ENCODE measurements at regions not wholly inside any gene's neighbourhood (a gene's known extent, or its start where the extent isn't known, plus 50 kb on each side); places are given as distances from the start of the nearest gene placed in this dataset.

DNA sequence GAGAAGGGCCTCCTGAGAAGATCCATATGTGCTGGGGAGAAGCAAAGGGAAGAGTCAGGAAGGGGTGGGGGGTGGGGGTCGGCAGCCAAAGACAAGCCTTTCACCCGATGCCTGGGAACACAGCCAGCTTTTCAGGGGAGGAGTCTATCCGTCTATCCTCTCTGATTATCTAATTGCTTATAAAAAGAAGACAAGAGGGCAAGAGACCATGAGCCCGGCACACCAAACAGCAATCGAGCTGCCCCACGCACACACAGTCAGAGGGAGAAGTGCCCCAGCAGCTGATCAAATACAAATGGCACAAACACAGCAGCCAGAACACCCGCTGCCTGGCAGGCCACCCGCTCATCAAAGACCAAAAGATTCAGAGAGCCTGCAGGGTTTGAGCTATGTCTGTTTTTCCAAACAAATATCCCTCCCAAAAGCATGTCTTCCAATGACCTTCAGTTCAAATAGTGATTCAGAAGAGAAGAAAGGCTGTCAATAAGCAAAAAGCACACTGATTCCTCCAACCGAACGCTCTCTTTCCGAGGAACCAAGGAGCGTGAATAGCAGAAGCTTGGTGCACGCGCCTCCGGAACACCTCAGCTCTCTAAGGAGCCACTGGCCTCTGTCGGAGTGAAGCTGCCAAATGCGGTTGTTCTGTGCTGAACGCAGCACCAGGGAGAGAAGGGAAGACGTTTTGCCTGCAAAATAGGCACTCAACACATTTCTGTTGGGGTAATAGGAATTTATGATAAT is 419.2 kb downstream of the OCA2 start:
- TF ChIP-seq SIN3A (IDR thresholded peaks at IDR 0.05; ENCODE audit: borderline replicate concordance, insufficient read depth, low read length), result no peak
- no peak for TF ChIP-seq POLR2AphosphoS5 (IDR thresholded peaks at IDR 0.05; ENCODE audit: low read depth, low read length)
- TF ChIP-seq, protein P1, sequence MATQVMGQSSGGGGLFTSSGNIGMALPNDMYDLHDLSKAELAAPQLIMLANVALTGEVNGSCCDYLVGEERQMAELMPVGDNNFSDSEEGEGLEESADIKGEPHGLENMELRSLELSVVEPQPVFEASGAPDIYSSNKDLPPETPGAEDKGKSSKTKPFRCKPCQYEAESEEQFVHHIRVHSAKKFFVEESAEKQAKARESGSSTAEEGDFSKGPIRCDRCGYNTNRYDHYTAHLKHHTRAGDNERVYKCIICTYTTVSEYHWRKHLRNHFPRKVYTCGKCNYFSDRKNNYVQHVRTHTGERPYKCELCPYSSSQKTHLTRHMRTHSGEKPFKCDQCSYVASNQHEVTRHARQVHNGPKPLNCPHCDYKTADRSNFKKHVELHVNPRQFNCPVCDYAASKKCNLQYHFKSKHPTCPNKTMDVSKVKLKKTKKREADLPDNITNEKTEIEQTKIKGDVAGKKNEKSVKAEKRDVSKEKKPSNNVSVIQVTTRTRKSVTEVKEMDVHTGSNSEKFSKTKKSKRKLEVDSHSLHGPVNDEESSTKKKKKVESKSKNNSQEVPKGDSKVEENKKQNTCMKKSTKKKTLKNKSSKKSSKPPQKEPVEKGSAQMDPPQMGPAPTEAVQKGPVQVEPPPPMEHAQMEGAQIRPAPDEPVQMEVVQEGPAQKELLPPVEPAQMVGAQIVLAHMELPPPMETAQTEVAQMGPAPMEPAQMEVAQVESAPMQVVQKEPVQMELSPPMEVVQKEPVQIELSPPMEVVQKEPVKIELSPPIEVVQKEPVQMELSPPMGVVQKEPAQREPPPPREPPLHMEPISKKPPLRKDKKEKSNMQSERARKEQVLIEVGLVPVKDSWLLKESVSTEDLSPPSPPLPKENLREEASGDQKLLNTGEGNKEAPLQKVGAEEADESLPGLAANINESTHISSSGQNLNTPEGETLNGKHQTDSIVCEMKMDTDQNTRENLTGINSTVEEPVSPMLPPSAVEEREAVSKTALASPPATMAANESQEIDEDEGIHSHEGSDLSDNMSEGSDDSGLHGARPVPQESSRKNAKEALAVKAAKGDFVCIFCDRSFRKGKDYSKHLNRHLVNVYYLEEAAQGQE (IDR thresholded peaks at IDR 0.05; ENCODE audit: insufficient read depth in 1 of 2, low read depth in 2 of 2, low read length in 2 of 2), result no peak
- no peak for TF ChIP-seq FOXP2 (optimal IDR thresholded peaks at IDR 0.05; ENCODE audit: borderline replicate concordance, extremely low read depth, extremely low read length, insufficient read depth)
- no peak for TF ChIP-seq TAF1 (IDR thresholded peaks at IDR 0.05; ENCODE audit: borderline replicate concordance, insufficient read depth, low read length)

DNA sequence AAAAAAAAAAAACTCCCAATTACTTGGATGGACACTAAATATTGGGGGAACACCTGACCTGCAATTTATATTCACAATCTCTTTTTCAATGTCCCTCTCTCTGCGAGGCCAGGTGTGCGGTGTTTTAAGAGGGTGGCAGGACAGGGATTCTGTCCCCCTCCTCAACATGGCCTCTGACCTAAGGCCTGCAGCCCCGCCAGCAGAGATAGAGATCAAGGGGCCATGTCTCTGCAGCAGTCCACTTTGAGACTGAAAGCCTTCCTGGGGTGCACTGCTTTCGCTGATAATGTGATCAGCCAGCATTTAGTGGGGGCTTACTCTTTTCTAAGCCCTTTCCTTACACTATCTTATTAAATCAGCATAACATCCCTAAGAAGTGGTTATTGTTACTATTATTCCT is 419.9 kb downstream of the OCA2 start:
- TF ChIP-seq, protein P1 (IDR thresholded peaks at IDR 0.05; ENCODE audit: insufficient read depth in 1 of 2, low read depth in 2 of 2, low read length in 2 of 2), result no peak
- TF ChIP-seq TAF1 (IDR thresholded peaks at IDR 0.05; ENCODE audit: borderline replicate concordance, insufficient read depth, low read length), result no peak
- no peak for TF ChIP-seq POLR2AphosphoS5 (IDR thresholded peaks at IDR 0.05; ENCODE audit: low read depth, low read length)
- no peak for TF ChIP-seq SIN3A (IDR thresholded peaks at IDR 0.05; ENCODE audit: borderline replicate concordance, insufficient read depth, low read length)
- TF ChIP-seq FOXP2 (optimal IDR thresholded peaks at IDR 0.05; ENCODE audit: borderline replicate concordance, extremely low read depth, extremely low read length, insufficient read depth), result no peak

DNA sequence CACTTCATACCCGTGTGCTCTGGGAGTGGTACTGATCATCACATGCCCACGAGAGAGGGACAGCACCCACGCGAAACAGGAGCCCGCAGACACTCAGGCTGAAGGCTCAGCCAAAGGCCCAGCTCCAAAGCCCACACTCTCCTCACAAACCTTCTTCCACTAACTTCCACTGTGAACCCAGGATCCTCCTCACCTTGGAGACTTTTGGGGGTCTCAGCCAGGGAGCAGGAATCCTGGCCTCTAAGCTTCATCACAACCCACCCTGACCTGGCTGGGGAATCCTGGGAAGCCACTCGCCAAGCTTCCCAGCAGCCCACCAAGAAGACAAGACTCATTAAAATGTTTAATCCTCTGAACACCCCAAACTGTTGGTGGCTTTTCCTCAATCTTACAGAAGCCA is 421.2 kb downstream of the OCA2 start:
- TF ChIP-seq FOXP2 (optimal IDR thresholded peaks at IDR 0.05; ENCODE audit: borderline replicate concordance, extremely low read depth, extremely low read length, insufficient read depth) (no peak), POLR2AphosphoS5 (IDR thresholded peaks at IDR 0.05; ENCODE audit: low read depth, low read length) (no peak), TAF1 (IDR thresholded peaks at IDR 0.05; ENCODE audit: borderline replicate concordance, insufficient read depth, low read length) (no peak), SIN3A (IDR thresholded peaks at IDR 0.05; ENCODE audit: borderline replicate concordance, insufficient read depth, low read length) (no peak)
- TF ChIP-seq, protein P1 (IDR thresholded peaks at IDR 0.05; ENCODE audit: insufficient read depth in 1 of 2, low read depth in 2 of 2, low read length in 2 of 2), result no peak

DNA sequence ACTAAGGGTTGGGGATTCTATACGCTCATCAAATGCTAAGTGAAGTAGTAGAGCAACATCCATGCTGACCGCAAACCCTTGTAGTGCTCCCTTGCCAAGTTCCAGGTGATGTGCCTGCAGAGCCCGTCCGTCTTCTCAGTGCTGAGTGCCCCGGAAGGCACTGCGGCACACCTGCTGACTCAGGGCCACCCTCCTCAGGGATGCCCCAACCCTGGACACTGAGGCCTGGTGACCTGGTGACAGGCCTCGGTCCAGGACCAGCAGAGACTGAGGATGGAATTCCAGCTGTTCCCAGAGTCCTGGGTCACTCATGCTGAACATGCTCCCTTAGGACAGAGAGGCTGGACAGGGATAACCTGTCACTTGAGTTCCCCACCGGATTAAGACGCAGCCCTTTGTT is 422.5 kb downstream of the OCA2 start:
- TF ChIP-seq, protein P1 (IDR thresholded peaks at IDR 0.05; ENCODE audit: insufficient read depth in 1 of 2, low read depth in 2 of 2, low read length in 2 of 2), result no peak
- TF ChIP-seq POLR2AphosphoS5 (IDR thresholded peaks at IDR 0.05; ENCODE audit: low read depth, low read length), result no peak
- TF ChIP-seq SIN3A (IDR thresholded peaks at IDR 0.05; ENCODE audit: borderline replicate concordance, insufficient read depth, low read length), result no peak
- no peak for TF ChIP-seq TAF1 (IDR thresholded peaks at IDR 0.05; ENCODE audit: borderline replicate concordance, insufficient read depth, low read length)
- TF ChIP-seq FOXP2 (optimal IDR thresholded peaks at IDR 0.05; ENCODE audit: borderline replicate concordance, extremely low read depth, extremely low read length, insufficient read depth), result no peak
